PC-3 (cell line): ENCODE measurements at regions not wholly inside any gene's neighbourhood (a gene's known extent, or its start where the extent isn't known, plus 50 kb on each side); places are given as distances from the start of the nearest gene placed in this dataset.

Experiments used
- ATAC-seq: fragments of 200-7000 bp; cut with Tn5 transposase; 2 replicates; pipeline ENCODE4 v1.9.1; 2020; ENCODE audit warnings: mild to moderate bottlenecking, moderate library complexity
- BruUV-seq: library from RNA; stranded (reverse); fragments of 400-500 nt; replicated peaks from 2 replicates; lab custom pipeline; 2021; lab: Mats Ljungman, UMichigan
- CTCF ChIA-PET: fragments of 300-600 bp; sonication (Branson Sonifier 250); formaldehyde crosslinking; loops from one replicate; lab custom pipeline; 2022; ENCODE audit warnings: antibody characterized with exemption; lab: Charles Lee
- POLR2A ChIA-PET: fragments of 300-600 bp; sonication (Branson Sonifier 250); formaldehyde crosslinking; loops from one replicate; lab custom pipeline; 2022; ENCODE audit warnings: antibody characterized with exemption; ENCODE audit not compliant: unreplicated experiment; lab: Charles Lee
- DNase-seq: peaks from one replicate; pipeline ENCODE4 v3.0.0-alpha.2; 2015
- H2AFZ ChIP-seq: fragments of 300-600 bp; sonication (generic); 2 replicates; pipeline ENCODE4 v1.6.0; 2016; ENCODE audit warnings: antibody characterized with exemption, low read length
- H3F3A ChIP-seq: fragments of 300-600 bp; sonication (generic); one replicate; pipeline ENCODE4 v1.6.0; 2017; ENCODE audit warnings: antibody characterized with exemption, low read length, control low read depth, mild to moderate bottlenecking; ENCODE audit not compliant: unreplicated experiment
- H3K27ac ChIP-seq: fragments of 300-600 bp; sonication (generic); 2 replicates; pipeline ENCODE4 v1.5.1; 2016; ENCODE audit warnings: mild to moderate bottlenecking, low read length
- H3K27me3 ChIP-seq: fragments of 300-600 bp; sonication (generic); 2 replicates; pipeline ENCODE4 v1.6.1; 2016; ENCODE audit warnings: low read length, mixed read lengths
- H3K36me3 ChIP-seq: fragments of 300-600 bp; sonication (generic); 2 replicates; pipeline ENCODE4 v1.6.1; 2016; ENCODE audit warnings: low read depth, mixed run types, low read length, mixed read lengths
- H3K4me1 ChIP-seq: fragments of 300-600 bp; sonication (generic); 2 replicates; pipeline ENCODE4 v1.5.1; 2016; ENCODE audit warnings: low read length; ENCODE audit not compliant: insufficient read depth
- H3K4me2 ChIP-seq: fragments of 300-600 bp; sonication (generic); 2 replicates; pipeline ENCODE4 v1.6.0; 2016; ENCODE audit warnings: low read length
- H3K4me3 ChIP-seq: fragments of 300-600 bp; sonication (generic); 2 replicates; pipeline ENCODE4 v1.5.1; 2016; ENCODE audit warnings: mild to moderate bottlenecking, low read length, mixed read lengths
- H3K79me2 ChIP-seq: fragments of 300-600 bp; sonication (generic); 2 replicates; pipeline ENCODE4 v1.6.1; 2017; ENCODE audit warnings: low read length, mixed read lengths
- H3K9ac ChIP-seq: fragments of 300-600 bp; sonication (generic); 2 replicates; pipeline ENCODE4 v1.6.0; 2016; ENCODE audit warnings: mild to moderate bottlenecking, low read length
- H3K9me2 ChIP-seq: fragments of 300-600 bp; sonication (generic); replicated peaks from 2 replicates; pipeline ENCODE4 v1.6.1; 2016; ENCODE audit warnings: mixed run types, low read length, mixed read lengths
- H3K9me3 ChIP-seq: fragments of 300-600 bp; sonication (generic); 2 replicates; pipeline ENCODE4 v1.6.1; 2016; ENCODE audit warnings: low read length, mixed read lengths
- H4K20me1 ChIP-seq: fragments of 300-600 bp; sonication (generic); 2 replicates; pipeline ENCODE4 v1.6.1; 2016; ENCODE audit warnings: low read length, mixed read lengths
- CTCF ChIP-seq: fragments of 300-600 bp; sonication (generic); conservative IDR thresholded peaks from 2 replicates; pipeline ENCODE4 v1.5.1; 2017; ENCODE audit warnings: antibody characterized with exemption, low read depth, mild to moderate bottlenecking, low read length
- EZH2 ChIP-seq: fragments of 300-600 bp; sonication (generic); IDR thresholded peaks from one replicate; pipeline ENCODE4 v1.6.1; 2017; ENCODE audit warnings: antibody characterized with exemption, mild to moderate bottlenecking, low read length; ENCODE audit not compliant: unreplicated experiment
- EZH2phosphoT487 ChIP-seq: fragments of 300-600 bp; sonication (generic); IDR thresholded peaks from 2 replicates; pipeline ENCODE4 v1.6.1; 2018; ENCODE audit warnings: mild to moderate bottlenecking, antibody characterized with exemption, low read length, borderline replicate concordance
- intact Hi-C: fragments of 100-400 bp; cut with micrococcal nuclease; formaldehyde crosslinking; loops from 2 replicates; pipeline ENCODE4 v1.9.0; 2023

GRCh38 chr20:41889844-41890224 is 271.7 kb upstream of the CHD6 start:
- H3K9me3 ChIP-seq: 0 out of 2 replicates have a peak, but pooled peaks cover 5% of the 10 kb centered on the region
- H2AFZ ChIP-seq: no peak overlapping the region
- no peak for DNase-seq
- no peaks in the 10 kb centered on the region for H3K27me3 ChIP-seq
- no peaks in the 10 kb centered on the region for H3K79me2 ChIP-seq
- H3K27ac ChIP-seq: no peak overlapping the region
- no peaks in the 10 kb centered on the region for H3K9me2 ChIP-seq
- no peak for ATAC-seq
- intact Hi-C loops: no loop called here
- ChIA-PET POLR2A (no interaction called here), CTCF (no interaction called here)
- no peaks in the 10 kb centered on the region for H3K4me1 ChIP-seq
- no peak overlapping the region for H3K4me2 ChIP-seq
- no peaks in the 10 kb centered on the region for H4K20me1 ChIP-seq
- no TSS peak for BruUV-seq
- H3F3A ChIP-seq: no peaks in the 10 kb centered on the region
- no peaks in the 10 kb centered on the region for H3K36me3 ChIP-seq
- no peak overlapping the region for H3K4me3 ChIP-seq
- H3K9ac ChIP-seq: no peak overlapping the region
- TF ChIP-seq CTCF (no peak), EZH2 (no peak), EZH2phosphoT487 (no peak)

GRCh38 chr20:41889126-41889843 is 271.1 kb upstream of the CHD6 start:
- Histone ChIP-seq H3K9ac (no peak overlapping the region), H3K9me3 (0 out of 2 replicates have a peak, but pooled peaks cover 5% of the 10 kb centered on the region), H3K36me3 (no peaks in the 10 kb centered on the region), H3K27ac (no peak overlapping the region), H3K27me3 (no peaks in the 10 kb centered on the region), H3K4me2 (no peak overlapping the region), H3K4me1 (no peaks in the 10 kb centered on the region), H4K20me1 (no peaks in the 10 kb centered on the region), H3F3A (no peaks in the 10 kb centered on the region), H3K79me2 (no peaks in the 10 kb centered on the region), H3K9me2 (no peaks in the 10 kb centered on the region), H2AFZ (no peak overlapping the region), H3K4me3 (no peak overlapping the region)
- BruUV-seq: no TSS peak
- ChIA-PET CTCF (interaction anchor here (0.5 kb wide), 1 partner anchor 1439 kb away, joined by 4 read pairs; no protein-coding TSS in a partner anchor), POLR2A (no interaction called here)
- TF ChIP-seq EZH2phosphoT487 (no peak), CTCF (0 out of 2 replicates have a peak, but pooled peaks have one; percentile 15), EZH2 (no peak)
- DNase-seq: peak; percentile 29
- no peak for ATAC-seq
- intact Hi-C loops: no loop called here

GRCh38 chr20:41888434-41888833 is 270.3 kb upstream of the CHD6 start:
- BruUV-seq: no TSS peak
- TF ChIP-seq EZH2phosphoT487 (no peak), CTCF (no peak), EZH2 (no peak)
- DNase-seq (no peak), ATAC-seq (no peak)
- H4K20me1 ChIP-seq: no peaks in the 10 kb centered on the region
- no peaks in the 10 kb centered on the region for H3K36me3 ChIP-seq
- H2AFZ ChIP-seq: no peak overlapping the region
- no peaks in the 10 kb centered on the region for H3K27me3 ChIP-seq
- H3K4me2 ChIP-seq: no peak overlapping the region
- H3K9ac ChIP-seq: no peak overlapping the region
- no peaks in the 10 kb centered on the region for H3F3A ChIP-seq
- ChIA-PET POLR2A (no interaction called here), CTCF (no interaction called here)
- intact Hi-C loops: no loop called here
- no peaks in the 10 kb centered on the region for H3K79me2 ChIP-seq
- no peak overlapping the region for H3K27ac ChIP-seq
- H3K4me1 ChIP-seq: no peaks in the 10 kb centered on the region
- H3K9me2 ChIP-seq: no peaks in the 10 kb centered on the region
- H3K9me3 ChIP-seq: 0 out of 2 replicates have a peak, but pooled peaks cover 5% of the 10 kb centered on the region
- no peak overlapping the region for H3K4me3 ChIP-seq
